ENCODE measurements at regions not wholly inside any gene's neighbourhood (a gene's known extent, or its start where the extent isn't known, plus 50 kb on each side); places are given as distances from the start of the nearest gene placed in this dataset.

- Histone ChIP-seq H3K27me3 (replicated peaks in 1 of 4; ENCODE audit: control insufficient read depth in 3 of 4, extremely low read depth in 1 of 4, insufficient read depth in 3 of 4, low read length in 3 of 4) (0 out of 7 replicates have a peak, but pooled peaks cover 0 to 1% (median 0%) of the 10 kb centered on the region in 4 experiments), H2AFZ (ENCODE audit: low read length) (no peak overlapping the region), H2BK12ac (ENCODE audit: low read depth, low read length) (no peak overlapping the region), H2BK20ac (ENCODE audit: low read length) (0 out of 2 replicates have a peak overlapping the region, but pooled peaks have one; percentile 75), H2BK15ac (ENCODE audit: low read length) (no peak overlapping the region), H4K8ac (ENCODE audit: extremely low read depth, insufficient read depth, low read length) (no peak overlapping the region), H2BK120ac (replicated peaks; ENCODE audit: low read depth, low read length) (no peak overlapping the region), H3K79me1 (ENCODE audit: low read depth, low read length) (no peaks in the 10 kb centered on the region), H3K4me2 (ENCODE audit: insufficient read depth in 1 of 2, low read depth in 2 of 2, low read length in 2 of 2) (no peak overlapping the region), H3K23me2 (ENCODE audit: low read depth, low read length) (no peaks in the 10 kb centered on the region), H3K9ac (replicated peaks in 1 of 4; ENCODE audit: extremely low read depth in 1 of 4, low read depth in 3 of 4, low read length in 3 of 4) (no peak overlapping the region), H3K36me3 (ENCODE audit: control insufficient read depth in 2 of 4, insufficient read depth in 4 of 4, low read length in 3 of 4) (no peaks in the 10 kb centered on the region), H2AK5ac (ENCODE audit: low read depth, low read length) (no peak overlapping the region), H3K4ac (replicated peaks; ENCODE audit: insufficient read length, low read depth, low read length) (no peak overlapping the region), H3K4me3 (ENCODE audit: extremely low read depth in 1 of 4, insufficient read depth in 2 of 4, low read depth in 3 of 4, low read length in 4 of 4) (no peak overlapping the region), H3K56ac (replicated peaks; ENCODE audit: insufficient read length, low read depth, low read length) (no peak overlapping the region), H4K20me1 (replicated peaks in 1 of 2; ENCODE audit: control insufficient read depth in 1 of 2, insufficient read depth in 2 of 2, low read length in 2 of 2) (no peaks in the 10 kb centered on the region), H4K5ac (ENCODE audit: insufficient read length, low read depth, low read length) (no peak overlapping the region), H3K23ac (ENCODE audit: insufficient read length) (no peak overlapping the region), H2BK5ac (ENCODE audit: low read depth, low read length) (no peak overlapping the region), H3K18ac (ENCODE audit: extremely low read depth, low read length) (no peak overlapping the region), H3K27ac (ENCODE audit: low read depth, low read length) (no peak overlapping the region), H3K14ac (ENCODE audit: insufficient read length) (no peak overlapping the region), H3K9me3 (ENCODE audit: insufficient read depth in 2 of 2, low read depth in 1 of 2, low read length in 1 of 2) (no peaks in the 10 kb centered on the region), H3K4me1 (replicated peaks in 1 of 4; ENCODE audit: control insufficient read depth in 3 of 4, insufficient read depth in 4 of 4, low read length in 3 of 4) (peaks cover 0 to 10% (median 3%) of the 10 kb centered on the region in 4 experiments; a peak in 6 of 7 replicates), H3K79me2 (ENCODE audit: control insufficient read depth in 1 of 2, insufficient read depth in 2 of 2, low read length in 2 of 2) (no peaks in the 10 kb centered on the region), H4K91ac (replicated peaks; ENCODE audit: insufficient read length, low read length) (no peak overlapping the region)
- 88% methylated on average over 4 of the region's 4 CpGs; no CpG with 5 or more reads in 1 of the 2 experiments for WGBS, 2 experiments (ENCODE audit: extremely low coverage in 1 of 2, insufficient coverage in 1 of 2, insufficient read length in 1 of 2, insufficient replicate concordance in 2 of 2, low coverage in 1 of 2, low lambda C conversion rate in 2 of 2, missing lambda C conversion rate in 1 of 2)
- CTCF ChIA-PET (ENCODE audit: partially characterized antibody) = interaction anchor here (1.2 to 1.8 kb wide), 4 partner anchors 123 to 220 kb away, joined by 3 to 5 read pairs (median 4); no protein-coding TSS in a partner anchor
- DNase-seq (ENCODE audit: low read depth in 1 of 2, low spot score in 2 of 2) (no peak), FAIRE-seq (no peak)
- POLR2A ChIA-PET (ENCODE audit: partially characterized antibody) = interaction anchor here (0.9 to 1.1 kb wide), 3 partner anchors 15 to 125 kb away, joined by 3 to 4 read pairs (median 3); no protein-coding TSS in a partner anchor
- TF ChIP-seq CBX5 (IDR thresholded peaks at IDR 0.05; ENCODE audit: low read depth, low read length) (no peak), NANOG (IDR thresholded peaks at IDR 0.05; ENCODE audit: insufficient read depth, low read depth, low read length, poor library complexity, severe bottlenecking) (no peak), TAF1 (IDR thresholded peaks at IDR 0.05; ENCODE audit: low read depth, low read length) (no peak), ATF2 (IDR thresholded peaks at IDR 0.05; ENCODE audit: low read length) (no peak), CHD2 (IDR thresholded peaks at IDR 0.05; ENCODE audit: low read length) (no peak), CBX8 (IDR thresholded peaks at IDR 0.05; ENCODE audit: borderline replicate concordance, low read depth, low read length) (no peak), ATF3 (IDR thresholded peaks at IDR 0.05; ENCODE audit: insufficient read depth, low read depth, low read length) (no peak), E2F6 (IDR thresholded peaks at IDR 0.05) (no peak), SP1 (IDR thresholded peaks at IDR 0.05; ENCODE audit: low read depth, low read length) (no peak), ZNF274 (IDR thresholded peaks at IDR 0.05; ENCODE audit: borderline replicate concordance, extremely low read depth, low read length) (no peak), ASH2L (IDR thresholded peaks at IDR 0.05; ENCODE audit: low read length) (no peak), CHD1 (IDR thresholded peaks at IDR 0.05; ENCODE audit: low read depth, low read length) (no peak)
Measured at GRCh38 chr5:173752653-173753052, 135.5 kb upstream of the CPEB4 start.
